GM12878 (cell line): ENCODE measurements at regions not wholly inside any gene's neighbourhood (a gene's known extent, or its start where the extent isn't known, plus 50 kb on each side); places are given as distances from the start of the nearest gene placed in this dataset.

Experiments used
- CHD1 ChIP-seq: IDR thresholded peaks from 2 replicates; pipeline ENCODE4 v1.6.1; 2012; ENCODE audit warnings: low read depth, low read length, improper control_type of control experiment
- CTCF ChIP-seq, 3 experiments: IDR thresholded peaks in 2 of 3; conservative IDR thresholded peaks in 1 of 3; 2 replicates each; pipeline ENCODE4 v1.5.1; 2011; ENCODE audit warnings: low read depth in 3 of 3, low read length in 3 of 3, mild to moderate bottlenecking in 3 of 3, control low read depth in 2 of 3, moderate library complexity in 2 of 3, inconsistent platforms in 1 of 3, mixed read lengths in 1 of 3; ENCODE audit not compliant: control insufficient read depth in 2 of 3, insufficient read depth in 1 of 3; ENCODE audit errors: extremely low read depth in 1 of 3
- JUNB ChIP-seq: IDR thresholded peaks from 2 replicates; pipeline ENCODE4 v1.6.1; 2016; ENCODE audit warnings: antibody characterized with exemption, mild to moderate bottlenecking

GRCh38 chr22:27154717-27155116 is 497.3 kb downstream of the MIAT start:
- TF ChIP-seq JUNB (no peak), CTCF (IDR thresholded peaks at IDR 0.05 in 2 of 3, conservative IDR thresholded peaks at IDR 0.05 in 1 of 3; ENCODE audit: control insufficient read depth in 2 of 3, extremely low read depth in 1 of 3, insufficient read depth in 1 of 3, low read depth in 3 of 3, low read length in 3 of 3) (no peak), CHD1 (no peak)
